ENCODE measurements at regions not wholly inside any gene's neighbourhood (a gene's known extent, or its start where the extent isn't known, plus 50 kb on each side); places are given as distances from the start of the nearest gene placed in this dataset.

GRCh38 chr4:81971061-81971460 lies 402.7 kb downstream of the HNRNPD start:
- TF ChIP-seq REST (IDR thresholded peaks at IDR 0.05; ENCODE audit: borderline replicate concordance) (no peak), CTCF (IDR thresholded peaks at IDR 0.05; ENCODE audit: poor library complexity, severe bottlenecking) (no peak), TAF1 (IDR thresholded peaks at IDR 0.05; ENCODE audit: low read depth) (no peak), POLR2AphosphoS5 (IDR thresholded peaks at IDR 0.05) (no peak), RAD21 (conservative IDR thresholded peaks at IDR 0.05) (no peak), EZH2 (IDR thresholded peaks at IDR 0.05; ENCODE audit: borderline replicate concordance, insufficient read depth, low read length, poor library complexity, severe bottlenecking) (no peak), EP300 (conservative IDR thresholded peaks at IDR 0.05; ENCODE audit: poor library complexity, severe bottlenecking) (no peak), SMC3 (conservative IDR thresholded peaks at IDR 0.05; ENCODE audit: poor library complexity) (no peak), MXI1 (conservative IDR thresholded peaks at IDR 0.05; ENCODE audit: poor library complexity, severe bottlenecking) (no peak)
